HG03039 (cell line): ENCODE measurements at regions not wholly inside any gene's neighbourhood (a gene's known extent, or its start where the extent isn't known, plus 50 kb on each side); places are given as distances from the start of the nearest gene placed in this dataset.
"Not testable (repeated sequence)": the region's sequence is repeated elsewhere in the genome, so short reads cannot be mapped to it uniquely, and the experiment has no call there.

Source experiments
- ATAC-seq: cut with Tn5 transposase; IDR thresholded peaks from one replicate; pipeline ENCODE4 v1.9.1; 2021; ENCODE audit warnings: mild to moderate bottlenecking, moderate library complexity; ENCODE audit not compliant: unreplicated experiment

DNA sequence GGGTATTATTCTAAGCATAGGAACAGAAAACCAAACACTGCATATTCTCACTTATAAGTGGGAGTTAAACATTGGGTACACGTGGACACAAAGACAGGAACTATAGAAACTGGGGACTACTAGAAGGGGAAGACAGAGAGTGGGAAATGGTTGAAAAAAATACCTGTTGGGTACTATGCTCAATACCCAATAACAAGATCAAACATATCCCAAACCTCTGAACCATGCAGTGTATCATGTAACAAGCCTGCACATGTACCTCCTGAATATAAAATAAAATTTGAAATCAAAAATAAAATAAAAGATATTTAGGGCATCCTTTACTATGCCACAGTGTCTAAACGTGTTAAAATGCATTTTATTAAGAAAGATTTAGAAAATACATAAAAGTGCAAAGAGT lies 221.0 kb upstream of the TFPI start:
- peak; percentile 9 for ATAC-seq

GRCh38 chr2:187775651-187776050 lies 221.4 kb upstream of the TFPI start:
- ATAC-seq, result no peak

DNA sequence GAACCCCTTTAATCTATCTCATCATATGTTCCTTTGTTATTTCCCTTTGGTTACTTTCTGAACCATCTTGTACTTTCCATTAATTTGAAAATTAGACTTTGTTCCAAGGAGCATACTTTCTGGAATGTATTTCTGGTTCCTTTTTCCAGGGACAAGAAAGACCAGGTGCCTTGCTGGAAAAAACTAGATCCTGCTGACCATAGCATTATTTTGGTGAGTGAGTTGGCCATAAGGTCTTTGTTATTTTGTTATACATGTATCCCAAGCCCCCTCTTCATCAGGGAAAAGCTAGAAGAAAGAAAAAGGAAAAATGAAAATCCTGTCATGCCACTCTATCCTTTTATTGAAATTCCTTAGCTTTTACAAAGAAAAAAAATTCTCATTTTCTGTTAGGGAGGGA lies 228.1 kb upstream of the TFPI start:
- ATAC-seq, result no peak

DNA sequence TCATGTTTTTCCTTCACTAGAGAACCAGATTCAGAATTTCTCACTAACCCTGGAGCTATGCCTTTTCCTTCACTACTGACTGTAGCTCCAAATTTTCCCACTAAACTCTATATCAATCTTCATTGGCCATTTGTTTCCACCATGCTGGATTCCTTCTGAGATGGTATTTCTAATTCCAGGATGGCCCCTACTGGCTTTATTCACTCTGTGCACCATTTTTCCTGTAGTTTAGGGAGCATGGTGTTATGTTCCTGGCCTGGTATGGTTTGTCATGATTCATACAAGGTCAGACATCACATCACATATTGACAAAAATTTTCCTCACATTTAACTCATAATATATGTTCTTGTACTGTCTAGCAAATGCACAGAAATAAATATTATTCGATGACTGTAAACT lies 229.2 kb upstream of the TFPI start:
- ATAC-seq, result no peak

- ATAC-seq, result not testable (repeated sequence)
These were observed 229.9 kb upstream of the TFPI start for GRCh38 chr2:187784138-187784537.

- ATAC-seq, result no peak
These were observed 245.4 kb upstream of the TFPI start for GRCh38 chr2:187799601-187800000.

GRCh38 chr2:187803816-187804215 lies 249.6 kb upstream of the TFPI start:
- ATAC-seq, result no peak

DNA sequence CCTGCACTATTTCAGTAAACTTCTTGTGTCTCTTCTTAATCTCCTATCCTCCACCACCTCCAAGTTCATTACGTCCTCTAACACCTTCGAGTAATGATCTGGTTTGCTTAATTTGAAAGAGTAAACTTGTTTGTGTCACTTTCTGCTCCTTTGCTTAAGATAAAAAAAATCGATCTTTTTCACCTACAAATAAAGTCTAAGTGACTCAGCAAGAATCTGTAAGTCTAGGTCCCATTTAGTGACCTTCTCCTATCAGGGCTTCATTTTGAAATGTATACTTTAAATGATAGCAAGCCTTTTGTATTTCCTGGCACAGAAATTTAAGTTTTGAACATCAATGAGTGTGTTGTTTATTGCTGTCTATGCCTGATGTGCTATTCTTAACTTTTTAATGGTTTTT lies 260.9 kb upstream of the TFPI start:
- no peak for ATAC-seq

GRCh38 chr2:187819624-187820023 lies 265.4 kb upstream of the TFPI start:
- no peak for ATAC-seq

GRCh38 chr2:187825108-187825507 lies 270.9 kb upstream of the TFPI start:
- no peak for ATAC-seq

GRCh38 chr2:187826023-187826422 lies 271.8 kb upstream of the TFPI start:
- ATAC-seq, result no peak

DNA sequence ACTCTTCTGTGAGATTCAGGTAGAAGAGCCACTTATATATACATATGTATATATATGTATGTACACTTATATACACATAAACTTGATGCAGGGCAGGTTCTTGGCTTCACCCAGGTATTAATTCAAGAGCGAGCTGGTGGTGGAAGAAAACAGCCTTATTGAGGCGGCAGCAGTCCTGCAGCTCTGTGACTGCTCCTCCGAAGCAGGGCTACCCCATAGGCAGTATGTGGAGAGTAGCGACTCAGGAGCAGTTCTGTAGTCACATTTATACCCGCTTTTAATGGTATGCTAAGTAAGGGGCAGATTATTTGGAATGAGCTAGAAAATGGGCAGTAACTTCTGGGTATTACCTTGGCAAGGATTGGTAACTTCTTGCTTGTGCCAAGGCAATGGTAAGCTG lies 280.6 kb upstream of the TFPI start:
- no peak for ATAC-seq

- no peak for ATAC-seq
These were observed 284.5 kb upstream of the TFPI start for GRCh38 chr2:187838690-187839089.

- ATAC-seq, result no peak
These were observed 288.1 kb upstream of the TFPI start for GRCh38 chr2:187842315-187842714.

- peak; percentile 72 for ATAC-seq
These were observed 289.0 kb upstream of the TFPI start for GRCh38 chr2:187842978-187843847.

- no peak for ATAC-seq
These were observed 293.3 kb upstream of the TFPI start for GRCh38 chr2:187847245-187848208.

DNA sequence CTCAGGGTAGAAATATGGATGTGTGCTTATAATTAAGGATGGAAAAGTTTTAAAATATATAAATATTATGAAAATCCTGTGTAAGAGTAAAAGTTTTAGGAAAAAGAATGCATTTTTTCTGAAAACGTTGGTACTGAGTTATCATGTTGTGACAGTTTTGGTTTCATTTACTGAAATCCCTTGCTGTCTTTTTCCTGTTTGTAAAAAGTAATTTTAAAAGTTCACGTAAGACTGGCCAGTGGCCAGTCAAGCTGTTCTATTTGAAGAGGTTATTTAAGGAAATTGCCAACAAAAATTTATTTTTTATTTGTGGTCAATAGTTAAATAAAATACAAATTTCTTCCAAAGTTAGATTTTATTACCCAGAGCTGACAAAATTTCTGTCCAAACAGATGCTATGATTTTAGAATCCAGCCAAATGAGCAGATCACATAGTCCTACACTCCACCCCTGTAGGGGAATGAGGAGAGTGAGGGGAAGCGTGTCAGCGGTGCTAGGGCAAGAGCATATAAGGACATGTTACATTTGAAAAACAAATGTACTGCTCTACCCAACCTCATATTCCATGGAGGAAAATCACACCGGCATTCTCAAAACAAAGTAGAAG lies 297.8 kb upstream of the TFPI start:
- no peak for ATAC-seq

GRCh38 chr2:187853381-187853791 lies 299.2 kb upstream of the TFPI start:
- ATAC-seq, result no peak

GRCh38 chr2:187854801-187855200 lies 300.6 kb upstream of the TFPI start:
- no peak for ATAC-seq

GRCh38 chr2:187855689-187856088 lies 301.5 kb upstream of the TFPI start:
- no peak for ATAC-seq

GRCh38 chr2:187857826-187858225 lies 303.6 kb upstream of the TFPI start:
- no peak for ATAC-seq
